Activated CD4-positive, alpha-beta T cell treated with anti-CD3 and anti-CD28 coated beads, Interleukin-2, amount 10 ng/mL, durations not matched to agents 24 days and 14 days (primary cell): ENCODE measurements at regions not wholly inside any gene's neighbourhood (a gene's known extent, or its start where the extent isn't known, plus 50 kb on each side); places are given as distances from the start of the nearest gene placed in this dataset.

Experiments used
- DNase-seq: peaks from one replicate; pipeline ENCODE4 v3.0.0; 2022
- H3K27ac Mint-ChIP-seq: one replicate; pipeline ENCODE4 v1.8.0; 2022; ENCODE audit warnings: mild to moderate bottlenecking, mixed read lengths
- H3K27me3 Mint-ChIP-seq: one replicate; pipeline ENCODE4 v1.8.0; 2022; ENCODE audit warnings: mixed read lengths
- H3K36me3 Mint-ChIP-seq: one replicate; pipeline ENCODE4 v1.8.0; 2022; ENCODE audit warnings: low read depth, mild to moderate bottlenecking, mixed read lengths
- H3K4me1 Mint-ChIP-seq: one replicate; pipeline ENCODE4 v1.8.0; 2021; ENCODE audit warnings: mixed read lengths
- H3K4me3 Mint-ChIP-seq: one replicate; pipeline ENCODE4 v1.8.0; 2022; ENCODE audit warnings: mild to moderate bottlenecking, moderate library complexity, mixed read lengths
- H3K9me3 Mint-ChIP-seq: one replicate; pipeline ENCODE4 v1.8.0; 2021; ENCODE audit warnings: mixed read lengths
- intact Hi-C: fragments of 100-400 bp; cut with micrococcal nuclease; formaldehyde crosslinking; loops from one replicate; pipeline ENCODE4 v1.15.1; 2023

GRCh38 chr11:32221476-32222032 is 130.7 kb downstream of the RCN1 start:
- intact Hi-C loops: no loop called here
- Mint-ChIP-seq H3K9me3 (no peaks in the 10 kb centered on the region), H3K4me3 (no peak overlapping the region), H3K4me1 (no peaks in the 10 kb centered on the region), H3K27me3 (peaks cover 10% of the 10 kb centered on the region), H3K36me3 (no peaks in the 10 kb centered on the region), H3K27ac (no peak overlapping the region)
- DNase-seq: no peak

- Mint-ChIP-seq H3K4me1 (no peaks in the 10 kb centered on the region), H3K27ac (no peak overlapping the region), H3K4me3 (no peak overlapping the region), H3K9me3 (no peaks in the 10 kb centered on the region), H3K36me3 (no peaks in the 10 kb centered on the region), H3K27me3 (peaks cover 10% of the 10 kb centered on the region)
- intact Hi-C loops: no loop called here
- DNase-seq: no peak
These were observed 133.7 kb downstream of the RCN1 start for GRCh38 chr11:32224580-32224979.

- Mint-ChIP-seq H3K36me3 (no peaks in the 10 kb centered on the region), H3K4me3 (no peak overlapping the region), H3K9me3 (no peaks in the 10 kb centered on the region), H3K27me3 (peaks cover 11% of the 10 kb centered on the region), H3K4me1 (no peaks in the 10 kb centered on the region), H3K27ac (no peak overlapping the region)
- DNase-seq: no peak
- intact Hi-C loops: no loop called here
These were observed 134.9 kb downstream of the RCN1 start for GRCh38 chr11:32225571-32226285.

- no peaks in the 10 kb centered on the region for H3K4me1 Mint-ChIP-seq
- H3K4me3 Mint-ChIP-seq: no peak overlapping the region
- H3K36me3 Mint-ChIP-seq: no peaks in the 10 kb centered on the region
- intact Hi-C loops: no loop called here
- H3K27me3 Mint-ChIP-seq: peaks cover 9% of the 10 kb centered on the region
- no peak overlapping the region for H3K27ac Mint-ChIP-seq
- DNase-seq: no peak
- H3K9me3 Mint-ChIP-seq: no peaks in the 10 kb centered on the region
These were observed 135.6 kb downstream of the RCN1 start for GRCh38 chr11:32226480-32226879.

- intact Hi-C loops: no loop called here
- no peaks in the 10 kb centered on the region for H3K4me1 Mint-ChIP-seq
- H3K36me3 Mint-ChIP-seq: no peaks in the 10 kb centered on the region
These were observed 138.8 kb downstream of the RCN1 start for GRCh38 chr11:32229576-32230240.

GRCh38 chr11:32231909-32232493 is 141.1 kb downstream of the RCN1 start:
- H3K4me3 Mint-ChIP-seq: no peak overlapping the region
- no peaks in the 10 kb centered on the region for H3K4me1 Mint-ChIP-seq
- no peaks in the 10 kb centered on the region for H3K9me3 Mint-ChIP-seq
- no peaks in the 10 kb centered on the region for H3K36me3 Mint-ChIP-seq
- no peak overlapping the region for H3K27ac Mint-ChIP-seq
- peak; percentile 65 for DNase-seq
- intact Hi-C loops: no loop called here
- H3K27me3 Mint-ChIP-seq: peaks cover 11% of the 10 kb centered on the region

More at GRCh38 chr11:32229576-32230240, 138.8 kb downstream of the RCN1 start:
- peaks cover 8% of the 10 kb centered on the region for H3K27me3 Mint-ChIP-seq
- H3K4me3 Mint-ChIP-seq: no peak overlapping the region
- no peak overlapping the region for H3K27ac Mint-ChIP-seq
- H3K9me3 Mint-ChIP-seq: no peaks in the 10 kb centered on the region
- DNase-seq: no peak

GRCh38 chr11:32232516-32232915 is 141.6 kb downstream of the RCN1 start:
- no peak overlapping the region for H3K27ac Mint-ChIP-seq
- no peak for DNase-seq
- no peak overlapping the region for H3K4me3 Mint-ChIP-seq
- H3K36me3 Mint-ChIP-seq: no peaks in the 10 kb centered on the region
- H3K27me3 Mint-ChIP-seq: peaks cover 16% of the 10 kb centered on the region
- H3K4me1 Mint-ChIP-seq: no peaks in the 10 kb centered on the region
- intact Hi-C loops: no loop called here
- no peaks in the 10 kb centered on the region for H3K9me3 Mint-ChIP-seq

GRCh38 chr11:32233276-32233675 is 142.4 kb downstream of the RCN1 start:
- H3K27me3 Mint-ChIP-seq: peaks cover 17% of the 10 kb centered on the region
- intact Hi-C loops: no loop called here

GRCh38 chr11:32233928-32234327 is 143.1 kb downstream of the RCN1 start:
- no peaks in the 10 kb centered on the region for H3K36me3 Mint-ChIP-seq
- intact Hi-C loops: no loop called here
- H3K4me3 Mint-ChIP-seq: no peak overlapping the region
- DNase-seq: no peak
- H3K27me3 Mint-ChIP-seq: peaks cover 18% of the 10 kb centered on the region
- no peak overlapping the region for H3K27ac Mint-ChIP-seq
- H3K4me1 Mint-ChIP-seq: no peaks in the 10 kb centered on the region
- H3K9me3 Mint-ChIP-seq: no peaks in the 10 kb centered on the region

More at GRCh38 chr11:32233276-32233675, 142.4 kb downstream of the RCN1 start:
- Mint-ChIP-seq H3K36me3 (no peaks in the 10 kb centered on the region), H3K27ac (no peak overlapping the region), H3K4me1 (no peaks in the 10 kb centered on the region), H3K4me3 (no peak overlapping the region), H3K9me3 (no peaks in the 10 kb centered on the region)
- DNase-seq: no peak

GRCh38 chr11:32244453-32244852 is 153.6 kb downstream of the RCN1 start:
- H3K4me1 Mint-ChIP-seq: no peaks in the 10 kb centered on the region
- no peak overlapping the region for H3K27ac Mint-ChIP-seq
- H3K27me3 Mint-ChIP-seq: peaks cover 1% of the 10 kb centered on the region
- intact Hi-C loops: no loop called here
- DNase-seq: no peak
- H3K9me3 Mint-ChIP-seq: no peaks in the 10 kb centered on the region
- no peak overlapping the region for H3K4me3 Mint-ChIP-seq
- H3K36me3 Mint-ChIP-seq: no peaks in the 10 kb centered on the region

GRCh38 chr11:32253706-32254105 is 162.8 kb downstream of the RCN1 start:
- Mint-ChIP-seq H3K9me3 (no peaks in the 10 kb centered on the region), H3K27ac (no peak overlapping the region), H3K4me3 (no peak overlapping the region), H3K36me3 (no peaks in the 10 kb centered on the region), H3K27me3 (peaks cover 4% of the 10 kb centered on the region), H3K4me1 (no peaks in the 10 kb centered on the region)
- DNase-seq: no peak
- intact Hi-C loops: no loop called here

GRCh38 chr11:32255841-32256240 is 165.0 kb downstream of the RCN1 start:
- Mint-ChIP-seq H3K27me3 (peaks cover 4% of the 10 kb centered on the region), H3K4me1 (no peaks in the 10 kb centered on the region), H3K36me3 (no peaks in the 10 kb centered on the region), H3K4me3 (no peak overlapping the region), H3K27ac (no peak overlapping the region), H3K9me3 (no peaks in the 10 kb centered on the region)
- DNase-seq: no peak
- intact Hi-C loops: no loop called here

- no peaks in the 10 kb centered on the region for H3K9me3 Mint-ChIP-seq
- peaks cover 4% of the 10 kb centered on the region for H3K27me3 Mint-ChIP-seq
- no peaks in the 10 kb centered on the region for H3K4me1 Mint-ChIP-seq
- H3K4me3 Mint-ChIP-seq: no peak overlapping the region
- no peak overlapping the region for H3K27ac Mint-ChIP-seq
- DNase-seq: no peak
- H3K36me3 Mint-ChIP-seq: no peaks in the 10 kb centered on the region
- intact Hi-C loops: no loop called here
These were observed 165.6 kb downstream of the RCN1 start for GRCh38 chr11:32256466-32256865.

GRCh38 chr11:32259641-32260081 is 168.8 kb downstream of the RCN1 start:
- DNase-seq: no peak

More at GRCh38 chr11:32259641-32260081, 168.8 kb downstream of the RCN1 start:
- Mint-ChIP-seq H3K9me3 (no peaks in the 10 kb centered on the region), H3K27ac (no peak overlapping the region), H3K4me1 (no peaks in the 10 kb centered on the region), H3K27me3 (peaks cover 2% of the 10 kb centered on the region), H3K36me3 (no peaks in the 10 kb centered on the region), H3K4me3 (no peak overlapping the region)
- intact Hi-C loops: no loop called here
